ENCODE measurements at regions not wholly inside any gene's neighbourhood (a gene's known extent, or its start where the extent isn't known, plus 50 kb on each side); places are given as distances from the start of the nearest gene placed in this dataset.
"Not testable (repeated sequence)": the region's sequence is repeated elsewhere in the genome, so short reads cannot be mapped to it uniquely, and the experiment has no call there.

DNA sequence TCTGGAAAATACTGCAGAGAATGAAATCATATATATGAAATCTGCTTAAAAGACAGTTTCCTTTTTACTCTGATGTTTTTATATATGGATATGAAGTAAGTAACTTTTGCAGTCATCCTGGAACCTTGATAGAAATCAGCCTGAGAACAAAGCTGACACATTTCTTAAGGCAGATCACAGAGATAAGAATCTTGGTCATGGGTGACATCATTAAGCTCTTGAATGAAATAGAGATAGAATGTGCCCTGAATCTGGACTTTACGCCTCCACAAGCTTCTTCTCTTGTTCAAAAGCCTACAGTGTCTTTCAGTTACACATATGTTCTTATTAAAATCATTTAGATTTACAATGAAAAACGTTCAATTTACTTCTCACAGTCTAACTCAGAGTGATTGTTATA, 319.1 kb upstream of the CNTNAP2 start:
- DNase-seq (ENCODE audit: insufficient read length, low spot score) (no peak), FAIRE-seq (no peak)
- no peak for TF ChIP-seq POLR2A (IDR thresholded peaks at IDR 0.05; ENCODE audit: low read depth, low read length)

- FAIRE-seq (no peak), DNase-seq (ENCODE audit: insufficient read length, low spot score) (no peak)
- TF ChIP-seq POLR2A (IDR thresholded peaks at IDR 0.05; ENCODE audit: low read depth, low read length) = no peak
Observed at GRCh38 chr7:145795132-145795531, 321.5 kb upstream of the CNTNAP2 start.

DNA sequence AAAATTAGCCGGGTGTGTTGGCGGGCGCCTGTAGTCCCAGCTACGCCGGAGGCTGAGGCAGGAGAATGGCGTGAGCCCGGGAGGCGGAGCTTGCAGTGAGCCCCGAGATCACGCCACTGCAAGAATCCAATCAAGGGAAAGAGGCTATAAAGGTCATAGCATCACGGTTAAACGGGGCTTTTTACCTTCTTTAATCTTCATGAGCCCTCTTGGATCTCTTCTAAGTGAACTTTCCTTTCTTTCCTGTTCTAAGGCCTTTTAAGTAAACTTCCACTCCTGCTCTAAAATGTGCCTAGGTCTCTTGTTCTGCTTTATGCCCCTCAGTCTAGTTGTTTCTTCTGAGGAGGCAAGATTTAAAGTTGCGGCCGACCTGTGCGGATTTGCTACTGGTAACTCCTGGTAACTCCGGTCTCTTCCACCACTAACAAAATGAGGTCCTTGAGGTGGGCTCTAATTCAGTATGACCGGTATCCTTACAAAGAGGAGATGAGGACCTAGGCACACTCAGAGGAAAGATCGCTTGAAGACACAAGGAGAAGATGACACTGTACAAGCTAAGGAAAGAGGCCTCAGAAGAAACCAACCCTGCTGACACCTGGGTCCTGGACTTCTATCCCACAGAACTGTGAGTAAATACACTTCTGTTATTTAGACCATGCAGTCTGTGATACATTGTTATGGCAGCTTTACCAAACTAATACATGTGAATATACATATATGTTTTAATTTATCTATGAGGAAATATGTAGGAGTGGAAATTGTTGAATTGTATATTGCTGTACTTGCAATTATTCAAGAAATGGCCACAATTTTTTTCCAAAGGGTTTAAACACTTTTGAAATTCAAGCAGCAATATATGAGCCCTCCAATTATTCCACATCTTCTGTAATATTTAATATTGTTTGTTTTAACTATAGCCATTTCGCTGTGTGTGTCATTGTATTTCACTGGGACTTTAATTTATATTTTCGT, 331.5 kb upstream of the CNTNAP2 start:
- TF ChIP-seq POLR2A (IDR thresholded peaks at IDR 0.05; ENCODE audit: low read depth, low read length) = no peak
- no peak for DNase-seq (ENCODE audit: insufficient read length, low spot score)
- no peak for FAIRE-seq

- not testable (repeated sequence) for DNase-seq (ENCODE audit: insufficient read length, low spot score); FAIRE-seq
Observed at GRCh38 chr7:145781388-145781787, 335.2 kb upstream of the CNTNAP2 start.

GRCh38 chr7:145779140-145779539, 337.5 kb upstream of the CNTNAP2 start:
- DNase-seq (ENCODE audit: insufficient read length, low spot score) = no peak
- FAIRE-seq = no peak
- no peak for TF ChIP-seq POLR2A (IDR thresholded peaks at IDR 0.05; ENCODE audit: low read depth, low read length)

GRCh38 chr7:145774777-145775176, 341.8 kb upstream of the CNTNAP2 start:
- TF ChIP-seq POLR2A (IDR thresholded peaks at IDR 0.05; ENCODE audit: low read depth, low read length) = no peak
- no peak for FAIRE-seq
- DNase-seq (ENCODE audit: insufficient read length, low spot score) = no peak

- FAIRE-seq = no peak
- no peak for TF ChIP-seq POLR2A (IDR thresholded peaks at IDR 0.05; ENCODE audit: low read depth, low read length)
- DNase-seq (ENCODE audit: insufficient read length, low spot score) = no peak
Observed at GRCh38 chr7:145753004-145753403, 363.6 kb upstream of the CNTNAP2 start.

GRCh38 chr7:145737617-145738016, 379.0 kb upstream of the CNTNAP2 start:
- DNase-seq (ENCODE audit: insufficient read length, low spot score) (no peak), FAIRE-seq (no peak)
- TF ChIP-seq POLR2A (IDR thresholded peaks at IDR 0.05; ENCODE audit: low read depth, low read length) = no peak

- FAIRE-seq (no peak), DNase-seq (ENCODE audit: insufficient read length, low spot score) (no peak)
- TF ChIP-seq POLR2A (IDR thresholded peaks at IDR 0.05; ENCODE audit: low read depth, low read length) = no peak
Observed at GRCh38 chr7:145735061-145735460, 381.5 kb upstream of the CNTNAP2 start.

- no peak for TF ChIP-seq POLR2A (IDR thresholded peaks at IDR 0.05; ENCODE audit: low read depth, low read length)
- no peak for FAIRE-seq
- no peak for DNase-seq (ENCODE audit: insufficient read length, low spot score)
Observed at GRCh38 chr7:145732521-145732920, 384.1 kb upstream of the CNTNAP2 start.

DNA sequence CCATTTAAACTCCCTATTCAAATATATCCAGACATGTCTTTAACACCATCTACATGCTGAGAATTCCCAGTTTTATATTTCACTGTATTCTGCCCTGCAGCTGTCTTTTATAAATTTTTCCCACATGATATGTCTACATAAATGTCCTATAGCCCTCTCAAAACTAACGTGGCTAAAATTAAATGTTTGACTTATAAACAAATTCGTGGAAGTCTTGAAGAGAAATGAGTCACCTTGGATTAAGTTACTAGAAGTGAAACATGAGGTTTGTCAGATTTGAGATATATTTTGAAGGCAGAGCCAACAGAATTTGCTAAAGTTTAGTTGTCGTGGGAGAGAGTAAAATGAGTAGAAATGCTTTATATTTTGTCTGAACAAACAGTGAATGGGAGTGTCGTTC, 386.9 kb upstream of the CNTNAP2 start:
- no peak for FAIRE-seq
- no peak for TF ChIP-seq POLR2A (IDR thresholded peaks at IDR 0.05; ENCODE audit: low read depth, low read length)
- no peak for DNase-seq (ENCODE audit: insufficient read length, low spot score)

- FAIRE-seq (no peak), DNase-seq (ENCODE audit: insufficient read length, low spot score) (no peak)
- no peak for TF ChIP-seq POLR2A (IDR thresholded peaks at IDR 0.05; ENCODE audit: low read depth, low read length)
Observed at GRCh38 chr7:145718129-145718528, 398.5 kb upstream of the CNTNAP2 start.

DNA sequence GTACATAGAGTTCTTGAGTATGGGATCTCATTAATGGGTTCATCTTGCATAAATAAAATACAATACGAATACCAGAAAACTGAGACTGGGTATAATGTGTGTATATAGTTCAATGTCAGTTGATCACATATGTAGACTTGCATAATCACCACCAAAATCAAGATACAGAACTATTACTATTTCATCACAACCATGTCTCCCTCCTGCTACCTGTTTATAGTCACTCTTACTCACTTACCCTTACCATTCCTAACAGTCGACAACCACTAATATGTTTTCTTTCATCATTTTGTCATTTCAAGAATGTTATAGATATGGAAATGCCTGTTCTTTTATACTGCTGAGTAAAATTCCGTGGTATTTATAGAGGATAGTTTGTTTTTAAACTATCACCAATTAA, 416.1 kb upstream of the CNTNAP2 start:
- FAIRE-seq (no peak), DNase-seq (ENCODE audit: insufficient read length, low spot score) (no peak)
- TF ChIP-seq POLR2A (IDR thresholded peaks at IDR 0.05; ENCODE audit: low read depth, low read length) = no peak

DNA sequence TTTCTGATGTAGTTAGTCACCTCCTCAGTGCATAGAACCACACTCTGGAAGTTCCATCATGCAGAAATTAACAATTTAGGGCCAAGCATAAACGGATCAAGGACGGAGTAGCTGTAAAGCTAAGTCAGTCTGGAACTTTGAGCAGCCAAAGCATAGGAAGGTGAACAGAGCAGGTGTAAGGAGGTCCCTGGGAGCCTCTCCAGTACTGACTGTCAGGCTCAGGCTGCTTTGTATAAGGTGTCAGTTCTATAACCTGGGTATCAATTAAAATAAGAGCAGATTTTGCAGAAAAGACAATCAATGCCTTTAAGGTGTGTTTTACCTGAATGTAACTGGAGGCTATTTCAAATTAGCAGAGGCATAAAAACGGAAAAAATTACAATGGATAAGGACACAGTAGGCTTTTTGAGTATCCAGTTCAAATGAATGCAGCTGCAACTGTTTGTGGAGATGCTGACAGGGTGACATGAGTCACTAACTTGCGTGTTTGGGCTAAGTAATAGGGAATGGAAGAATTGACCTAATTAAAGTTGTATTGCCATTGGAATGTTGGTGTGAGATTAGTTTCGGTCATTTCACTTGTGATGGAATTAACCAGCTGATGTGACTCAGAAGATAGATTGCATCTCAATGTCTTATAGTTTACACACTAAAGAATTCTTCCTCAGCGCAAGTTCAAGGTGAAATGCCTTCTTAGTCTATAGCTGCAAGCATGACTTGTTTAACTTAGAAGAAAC, 417.9 kb upstream of the CNTNAP2 start:
- FAIRE-seq = no peak
- DNase-seq (ENCODE audit: insufficient read length, low spot score) = peak; percentile 6
- no peak for TF ChIP-seq POLR2A (IDR thresholded peaks at IDR 0.05; ENCODE audit: low read depth, low read length)

DNA sequence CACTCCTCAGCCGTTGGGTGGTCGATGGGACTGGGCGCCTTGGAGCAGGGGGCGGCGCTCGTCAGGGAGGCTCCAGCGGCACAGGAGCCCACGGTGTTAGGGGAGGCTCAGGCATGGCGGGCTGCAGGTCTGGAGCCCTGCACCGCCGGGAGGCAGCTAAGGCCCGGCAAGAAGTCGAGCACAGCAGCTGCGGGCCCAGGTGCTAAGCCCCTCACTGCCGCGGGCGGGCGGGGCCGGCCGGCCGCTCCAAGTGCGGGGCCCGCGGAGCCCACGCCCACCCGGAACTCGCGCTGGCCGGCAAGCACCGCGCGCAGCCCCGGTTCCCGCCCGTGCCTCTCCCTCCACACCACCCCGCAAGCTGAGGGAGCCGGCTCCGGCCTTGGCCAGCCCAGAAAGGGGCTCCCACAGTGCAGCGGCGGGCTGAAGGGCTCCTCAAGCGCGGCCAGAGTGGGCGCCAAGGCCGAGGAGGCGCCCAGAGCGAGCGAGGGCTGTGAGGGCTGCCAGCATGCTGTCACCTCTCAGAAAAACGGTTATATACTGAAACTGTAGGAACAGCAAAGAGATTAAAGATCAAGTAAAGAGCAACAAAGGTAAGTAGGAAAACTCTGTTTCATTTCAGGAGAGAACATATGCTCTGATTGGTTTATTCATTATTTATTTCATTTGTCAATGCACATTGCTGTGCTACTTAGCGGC, 419.0 kb upstream of the CNTNAP2 start:
- DNase-seq (ENCODE audit: insufficient read length, low spot score); FAIRE-seq: not testable (repeated sequence)

All from H54 (cell line).